ENCODE measurements at regions not wholly inside any gene's neighbourhood (a gene's known extent, or its start where the extent isn't known, plus 50 kb on each side); places are given as distances from the start of the nearest gene placed in this dataset.

DNA sequence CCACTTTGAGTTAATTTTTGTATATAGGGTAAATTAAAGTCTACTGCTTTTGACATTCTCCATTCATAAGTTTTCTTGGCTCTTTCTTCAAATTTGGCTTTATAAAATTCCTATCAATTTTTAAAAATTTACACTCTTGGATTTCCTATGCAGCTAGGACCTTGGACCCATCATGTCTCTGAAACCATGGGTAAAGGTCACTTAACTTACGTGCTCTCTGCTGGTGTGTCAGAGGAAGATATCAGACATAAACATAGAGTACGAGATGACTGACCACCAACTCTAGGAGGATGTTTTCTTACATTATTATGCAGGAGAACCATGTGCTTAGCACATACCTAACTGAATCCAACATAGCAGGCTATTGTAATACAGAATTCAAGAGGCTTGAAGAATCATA, 62.5 kb upstream of the C1GALT1C1 start:
- no peak for DNase-seq

DNA sequence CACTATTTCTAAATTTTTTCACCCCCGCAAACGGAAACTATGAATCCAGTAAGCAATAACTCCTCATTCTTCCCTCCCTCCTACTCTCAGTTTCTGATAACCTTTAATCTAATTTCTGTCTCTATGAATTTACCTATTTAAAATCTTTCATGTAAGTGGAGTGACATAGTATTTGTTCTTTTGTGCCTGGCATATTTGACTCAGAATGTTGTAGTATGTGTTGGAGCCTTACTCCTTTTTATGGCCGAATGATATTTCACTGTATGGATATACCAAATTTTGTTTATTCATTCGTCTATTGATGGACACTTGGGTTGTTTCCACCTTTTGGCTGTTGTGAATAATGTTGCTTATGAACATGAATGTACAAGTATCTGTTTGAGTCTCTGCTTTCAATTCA, 61.1 kb upstream of the C1GALT1C1 start:
- DNase-seq, result no peak

DNA sequence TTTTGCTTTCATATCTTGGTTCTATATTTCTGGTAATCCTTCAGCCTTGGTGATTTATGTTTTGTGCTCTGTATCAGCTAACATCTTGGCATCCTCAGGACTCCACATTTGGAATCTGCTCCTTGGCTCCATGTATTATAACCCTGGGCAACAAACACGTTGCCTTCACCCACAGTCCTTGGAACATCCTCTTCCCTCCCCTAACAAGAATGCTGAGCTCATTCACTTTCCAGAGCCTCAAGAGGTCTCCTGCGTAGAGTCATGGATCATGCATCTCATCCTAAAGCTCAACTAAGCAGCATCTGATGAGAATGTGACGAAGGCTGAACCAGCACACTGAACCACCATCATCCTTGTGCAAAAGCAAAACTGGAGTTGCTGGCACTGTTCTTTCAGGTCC, 60.5 kb upstream of the C1GALT1C1 start:
- no peak for DNase-seq

DNA sequence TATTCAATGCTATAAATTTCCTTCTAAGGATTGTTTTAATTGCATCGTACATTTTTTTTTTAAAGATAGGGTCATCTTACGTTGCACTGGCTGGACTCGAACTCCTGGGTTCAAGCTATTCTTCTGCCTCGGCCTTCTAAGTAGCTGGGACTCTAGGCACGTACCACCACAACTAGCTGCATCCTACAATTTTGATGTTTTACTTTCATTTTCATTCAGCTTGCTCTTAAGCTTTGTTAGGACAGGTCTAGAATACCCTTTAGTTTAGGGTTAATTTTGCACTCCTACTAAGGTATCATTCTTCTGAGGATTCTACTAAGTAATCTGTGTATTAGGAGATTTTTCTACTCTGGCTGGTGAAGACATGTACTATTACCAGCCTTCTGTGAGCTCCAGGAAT, 50.2 kb upstream of the C1GALT1C1 start:
- DNase-seq, result no peak
